BJ (cell line): ENCODE measurements at regions not wholly inside any gene's neighbourhood (a gene's known extent, or its start where the extent isn't known, plus 50 kb on each side); places are given as distances from the start of the nearest gene placed in this dataset.
A peak's percentile ranks its signal among the peaks of the same experiment; 100 is the strongest.

Source experiments
- CTCF ChIA-PET: fragments of 350-600 bp; formaldehyde crosslinking; extraction: SDS; loops from one replicate; lab custom pipeline; 2021; ENCODE audit warnings: antibody characterized with exemption, inconsistent platforms; lab: Yijun Ruan, JAX
- POLR2A ChIA-PET: fragments of 300-600 bp; sonication (Branson Sonifier 250); formaldehyde crosslinking; extraction: SDS; loops from one replicate; lab custom pipeline; 2021; ENCODE audit warnings: antibody characterized with exemption; lab: Charles Lee
- DNase-seq: peaks from one replicate; pipeline ENCODE4 v3.0.0-alpha.2; 2011; ENCODE audit warnings: low read depth
- H3K27me3 ChIP-seq: 2 replicates; pipeline ENCODE4 v1.6.0; 2011; ENCODE audit warnings: low read length; ENCODE audit not compliant: control insufficient read depth, insufficient read depth
- H3K36me3 ChIP-seq: 2 replicates; pipeline ENCODE4 v1.5.1; 2011; ENCODE audit warnings: low read length; ENCODE audit not compliant: control insufficient read depth, insufficient read depth
- H3K4me3 ChIP-seq: 2 replicates; pipeline ENCODE4 v1.5.1; 2011; ENCODE audit warnings: low read depth, mild to moderate bottlenecking, control low read depth, low read length
- CTCF ChIP-seq: IDR thresholded peaks from 2 replicates; pipeline ENCODE4 v1.5.1; 2011; ENCODE audit warnings: low read depth, mild to moderate bottlenecking, control low read depth, inconsistent platforms, low read length, moderate library complexity; ENCODE audit not compliant: insufficient read depth

- no peak for DNase-seq
- ChIA-PET POLR2A (no interaction called here), CTCF (no interaction called here)
- Histone ChIP-seq H3K36me3 (no peaks in the 10 kb centered on the region), H3K4me3 (no peak overlapping the region), H3K27me3 (no peaks in the 10 kb centered on the region; the same call in 1 of the 2 replicates)
- no peak for TF ChIP-seq CTCF
These were observed 141.3 kb upstream of the FOXN2 start for GRCh38 chr2:48173141-48173540.

DNA sequence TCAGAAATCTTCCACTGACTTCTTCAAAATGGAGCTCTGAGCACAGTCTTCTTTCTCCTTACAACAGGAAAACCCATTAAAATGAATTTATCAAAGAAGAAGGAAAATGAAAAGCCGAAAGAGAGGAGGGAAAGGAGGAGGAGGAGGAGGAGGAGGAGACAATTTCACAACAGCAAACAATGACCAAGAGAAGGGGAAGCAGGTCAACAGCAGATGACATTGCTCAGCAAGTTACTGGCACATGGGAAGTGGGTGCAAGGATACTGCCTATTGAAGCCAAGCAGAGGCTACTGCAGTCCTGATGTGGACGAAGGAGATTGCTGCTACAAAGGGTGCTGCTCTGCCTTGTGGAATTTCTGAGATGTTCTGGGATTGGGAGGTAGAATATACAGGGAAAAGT, 140.0 kb upstream of the FOXN2 start:
- CTCF ChIA-PET = no interaction called here
- no peaks in the 10 kb centered on the region; the same call in 1 of the 2 replicates for H3K27me3 ChIP-seq
- POLR2A ChIA-PET = no interaction called here
- H3K36me3 ChIP-seq = no peaks in the 10 kb centered on the region
- H3K4me3 ChIP-seq = no peak overlapping the region
- no peak for TF ChIP-seq CTCF
- no peak for DNase-seq

DNA sequence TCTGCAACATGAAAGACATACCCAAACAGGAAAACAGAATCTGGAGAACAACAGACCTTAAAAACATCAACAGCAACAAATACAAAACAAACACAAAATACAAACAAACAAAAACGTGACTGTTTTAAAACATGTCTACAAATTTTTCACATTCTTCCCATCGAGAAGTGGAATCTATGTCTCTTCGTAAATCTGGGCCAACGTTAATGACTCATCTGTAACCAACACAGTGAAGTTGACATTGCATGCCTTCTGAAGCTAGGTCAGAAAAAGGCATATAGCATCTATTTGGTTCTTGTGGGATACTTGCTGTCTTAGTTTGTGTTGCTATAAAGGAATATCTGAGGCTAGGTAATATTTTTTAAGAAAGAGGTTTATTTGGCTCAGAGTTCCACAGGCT, 139.2 kb upstream of the FOXN2 start:
- ChIA-PET POLR2A (no interaction called here), CTCF (interaction anchor here (0.6 kb wide), 1 partner anchor 10 kb away, joined by 3 read pairs; no protein-coding TSS in a partner anchor)
- Histone ChIP-seq H3K4me3 (no peak overlapping the region), H3K27me3 (no peaks in the 10 kb centered on the region; the same call in 1 of the 2 replicates), H3K36me3 (no peaks in the 10 kb centered on the region)
- no peak for TF ChIP-seq CTCF
- peak; percentile 67 for DNase-seq

DNA sequence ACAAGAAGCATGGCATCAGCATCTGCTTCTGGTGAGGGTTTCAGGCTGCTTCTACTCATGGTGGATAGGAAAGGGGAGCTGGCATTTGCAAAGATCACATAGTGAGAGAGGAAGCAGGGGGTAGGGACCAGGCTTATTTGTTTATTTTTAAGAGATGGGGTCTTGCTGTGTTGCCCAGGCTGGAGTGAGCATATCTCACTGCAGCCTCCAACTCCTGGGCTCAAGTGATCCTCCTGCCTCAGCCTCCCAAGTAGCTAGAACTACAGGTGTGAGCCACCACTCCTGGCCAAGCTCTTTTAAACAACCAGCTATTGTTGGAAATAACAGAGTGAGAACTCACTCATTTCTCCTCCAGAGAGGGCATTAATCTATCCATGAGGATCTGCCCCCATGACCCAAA, 138.8 kb upstream of the FOXN2 start:
- Histone ChIP-seq H3K4me3 (no peak overlapping the region), H3K36me3 (no peaks in the 10 kb centered on the region), H3K27me3 (no peaks in the 10 kb centered on the region; the same call in 1 of the 2 replicates)
- ChIA-PET CTCF (interaction anchor here (0.6 kb wide), 1 partner anchor 10 kb away, joined by 3 read pairs; no protein-coding TSS in a partner anchor), POLR2A (no interaction called here)
- no peak for DNase-seq
- no peak for TF ChIP-seq CTCF

- Histone ChIP-seq H3K4me3 (no peak overlapping the region), H3K36me3 (no peaks in the 10 kb centered on the region), H3K27me3 (no peaks in the 10 kb centered on the region; the same call in 1 of the 2 replicates)
- ChIA-PET CTCF (interaction anchor here (0.5 to 1.3 kb wide), 2 partner anchors 9 to 148 kb away, joined by 3 to 6 read pairs; no protein-coding TSS in a partner anchor), POLR2A (no interaction called here)
- no peak for TF ChIP-seq CTCF
- DNase-seq = no peak
These were observed 137.6 kb upstream of the FOXN2 start for GRCh38 chr2:48176876-48177275.
